Upper lobe of right lung (tissue), 1 donor: ENCODE measurements at regions not wholly inside any gene's neighbourhood (a gene's known extent, or its start where the extent isn't known, plus 50 kb on each side); places are given as distances from the start of the nearest gene placed in this dataset.

Source experiments
- ATAC-seq: fragments of 200-7000 bp; cut with Tn5 transposase; one replicate; pipeline ENCODE4 v1.9.1; 2020; ENCODE audit warnings: mild to moderate bottlenecking, moderate library complexity
- DNase-seq: peaks from one replicate; pipeline ENCODE4 v3.0.0-alpha.2; 2020
- H3K27ac ChIP-seq: fragments of 200-600 bp; one replicate; pipeline ENCODE4 v1.8.0; 2022
- H3K27me3 ChIP-seq: fragments of 200-600 bp; one replicate; pipeline ENCODE4 v1.8.0; 2022; ENCODE audit warnings: mild to moderate bottlenecking
- H3K36me3 ChIP-seq: fragments of 200-600 bp; one replicate; pipeline ENCODE4 v1.8.0; 2022
- H3K4me1 ChIP-seq: fragments of 200-600 bp; one replicate; pipeline ENCODE4 v1.8.0; 2022
- H3K4me3 ChIP-seq: fragments of 200-600 bp; one replicate; pipeline ENCODE4 v1.8.0; 2022; ENCODE audit warnings: mild to moderate bottlenecking
- H3K9me3 ChIP-seq: fragments of 200-600 bp; one replicate; pipeline ENCODE4 v1.8.0; 2022
- CTCF ChIP-seq: fragments of 200-600 bp; IDR thresholded peaks from one replicate; pipeline ENCODE4 v1.8.0; 2022; ENCODE audit warnings: antibody characterized with exemption
- intact Hi-C: fragments of 100-400 bp; cut with DNase I; formaldehyde crosslinking; loops from one replicate; pipeline ENCODE4 v1.11.0; 2022
- donor health status: DM: no; HTN: yes; CAD: no; lungs with severe emphysema.

GRCh38 chr20:48171071-48171470 is 385.8 kb upstream of the SULF2 start:
- no peak overlapping the region for H3K4me3 ChIP-seq
- no peak for DNase-seq
- H3K4me1 ChIP-seq = no peaks in the 10 kb centered on the region
- intact Hi-C loops = no loop called here
- H3K36me3 ChIP-seq = no peaks in the 10 kb centered on the region
- no peak for TF ChIP-seq CTCF
- ATAC-seq = no peak
- no peaks in the 10 kb centered on the region for H3K27me3 ChIP-seq
- H3K9me3 ChIP-seq = no peaks in the 10 kb centered on the region
- no peak overlapping the region for H3K27ac ChIP-seq

- no peak overlapping the region for H3K27ac ChIP-seq
- no peak for DNase-seq
- H3K27me3 ChIP-seq = no peaks in the 10 kb centered on the region
- H3K36me3 ChIP-seq = no peaks in the 10 kb centered on the region
- no peak for ATAC-seq
- no peaks in the 10 kb centered on the region for H3K9me3 ChIP-seq
- TF ChIP-seq CTCF = no peak
- intact Hi-C loops = no loop called here
- H3K4me3 ChIP-seq = no peak overlapping the region
- no peaks in the 10 kb centered on the region for H3K4me1 ChIP-seq
Measured at GRCh38 chr20:48170625-48171024, 385.3 kb upstream of the SULF2 start.

- H3K27ac ChIP-seq = no peak overlapping the region
- intact Hi-C loops = no loop called here
- TF ChIP-seq CTCF = no peak
- H3K4me1 ChIP-seq = no peaks in the 10 kb centered on the region
- no peaks in the 10 kb centered on the region for H3K27me3 ChIP-seq
- DNase-seq = no peak
- no peaks in the 10 kb centered on the region for H3K36me3 ChIP-seq
- no peak for ATAC-seq
- H3K4me3 ChIP-seq = no peak overlapping the region
- H3K9me3 ChIP-seq = no peaks in the 10 kb centered on the region
Measured at GRCh38 chr20:48169650-48170225, 384.5 kb upstream of the SULF2 start.

- Histone ChIP-seq H3K27ac (no peak overlapping the region), H3K9me3 (no peaks in the 10 kb centered on the region), H3K4me3 (no peak overlapping the region), H3K4me1 (no peaks in the 10 kb centered on the region), H3K36me3 (no peaks in the 10 kb centered on the region), H3K27me3 (no peaks in the 10 kb centered on the region)
- intact Hi-C loops = no loop called here
- no peak for TF ChIP-seq CTCF
- DNase-seq (no peak), ATAC-seq (no peak)
Measured at GRCh38 chr20:48166082-48166835, 381.0 kb upstream of the SULF2 start.

GRCh38 chr20:48165401-48165685 is 380.1 kb upstream of the SULF2 start:
- ATAC-seq = no peak
- no peaks in the 10 kb centered on the region for H3K27me3 ChIP-seq

More at GRCh38 chr20:48165401-48165685, 380.1 kb upstream of the SULF2 start:
- no peak for DNase-seq
- no peak overlapping the region for H3K4me3 ChIP-seq
- no peaks in the 10 kb centered on the region for H3K36me3 ChIP-seq
- intact Hi-C loops = no loop called here
- H3K4me1 ChIP-seq = no peaks in the 10 kb centered on the region
- H3K27ac ChIP-seq = no peak overlapping the region
- H3K9me3 ChIP-seq = no peaks in the 10 kb centered on the region
- no peak for TF ChIP-seq CTCF
